Prostate gland (tissue), 2 donors: ENCODE measurements at regions not wholly inside any gene's neighbourhood (a gene's known extent, or its start where the extent isn't known, plus 50 kb on each side); places are given as distances from the start of the nearest gene placed in this dataset.

Experiments
- CTCF ChIP-seq, 4 experiments: fragments of 200-600 bp in 2 of 4; fragments of 450-650 bp in 2 of 4; sonication (generic) in 2 of 4; IDR thresholded peaks; 1 replicate in 3 of 4; 2 replicates in 1 of 4; pipeline ENCODE4 v1.5.1; 2016 to 2019; ENCODE audit warnings: antibody characterized with exemption in 4 of 4, mild to moderate bottlenecking in 2 of 4, moderate library complexity in 2 of 4
- POLR2A ChIP-seq: fragments of 450-650 bp; IDR thresholded peaks from one replicate; pipeline ENCODE4 v1.6.1; 2016; ENCODE audit warnings: antibody characterized with exemption, mild to moderate bottlenecking

GRCh38 chr6:101083533-101084175, 202.5 kb upstream of the ASCC3 start:
- TF ChIP-seq POLR2A (no peak), CTCF (IDR thresholded peaks at IDR 0.05) (no peak)
